ENCODE measurements at regions not wholly inside any gene's neighbourhood (a gene's known extent, or its start where the extent isn't known, plus 50 kb on each side); places are given as distances from the start of the nearest gene placed in this dataset.
A peak's percentile ranks its signal among the peaks of the same experiment; 100 is the strongest.

DNA sequence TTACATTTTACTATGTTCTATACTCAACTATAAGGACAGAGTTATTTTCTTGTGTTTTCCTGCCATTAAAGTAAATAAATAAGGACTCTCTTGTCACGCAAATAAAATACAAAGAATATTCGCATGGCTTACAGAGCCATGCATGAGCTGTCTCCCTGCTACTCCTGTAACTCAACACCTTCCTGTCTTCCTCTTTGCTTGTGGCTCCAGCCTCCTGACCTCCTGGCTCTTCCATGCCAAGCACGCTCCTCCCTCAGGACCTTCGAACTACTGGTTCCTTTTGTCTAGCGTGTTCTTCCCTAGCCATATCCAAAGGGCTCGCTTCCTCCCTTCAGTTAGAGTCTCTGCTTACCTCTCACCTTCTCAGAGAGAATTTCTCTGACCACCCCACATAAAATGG is 124.3 kb upstream of the TMC3 start:
- Histone ChIP-seq H2AFZ (peak overlapping the region; percentile 12), H3K4me3 (no peak overlapping the region), H3K9me2 (ENCODE audit: insufficient read depth) (0 out of 2 replicates have a peak, but pooled peaks cover 6% of the 10 kb centered on the region), H3K36me3 (ENCODE audit: insufficient read depth) (no peaks in the 10 kb centered on the region), H3K4me1 (ENCODE audit: insufficient read depth) (no peaks in the 10 kb centered on the region), H3F3A (replicated peaks; ENCODE audit: low read depth) (no peaks in the 10 kb centered on the region), H3K4me2 (no peak overlapping the region; the same call in 1 of the 2 replicates), H4K20me1 (replicated peaks; ENCODE audit: insufficient read depth) (no peaks in the 10 kb centered on the region), H3K27ac (ENCODE audit: low read depth) (no peak overlapping the region), H3K27me3 (ENCODE audit: insufficient read depth) (no peaks in the 10 kb centered on the region), H3K79me2 (replicated peaks; ENCODE audit: insufficient read depth) (no peaks in the 10 kb centered on the region)
- H3K36me3 Mint-ChIP-seq (ENCODE audit: low read depth) = no peaks in the 10 kb centered on the region; the same call in 2 of the 3 replicates
- DNase-seq (ENCODE audit: low spot score) (no peak), ATAC-seq (no peak; the same call in 2 of the 3 replicates)
- no peak overlapping the region for H3K4me3 Mint-ChIP-seq
- H3K27ac Mint-ChIP-seq = no peak overlapping the region; the same call in 1 of the 2 replicates
- no peak for TF ChIP-seq NANOG (IDR thresholded peaks at IDR 0.05; ENCODE audit: borderline replicate concordance)
- no peak for TF ChIP-seq STAT1 (IDR thresholded peaks at IDR 0.05; ENCODE audit: unreplicated experiment)
- TF ChIP-seq CREB1 (CRISPR knock-in tag; IDR thresholded peaks at IDR 0.05; ENCODE audit: low read depth) = no peak
- TF ChIP-seq, protein P1, sequence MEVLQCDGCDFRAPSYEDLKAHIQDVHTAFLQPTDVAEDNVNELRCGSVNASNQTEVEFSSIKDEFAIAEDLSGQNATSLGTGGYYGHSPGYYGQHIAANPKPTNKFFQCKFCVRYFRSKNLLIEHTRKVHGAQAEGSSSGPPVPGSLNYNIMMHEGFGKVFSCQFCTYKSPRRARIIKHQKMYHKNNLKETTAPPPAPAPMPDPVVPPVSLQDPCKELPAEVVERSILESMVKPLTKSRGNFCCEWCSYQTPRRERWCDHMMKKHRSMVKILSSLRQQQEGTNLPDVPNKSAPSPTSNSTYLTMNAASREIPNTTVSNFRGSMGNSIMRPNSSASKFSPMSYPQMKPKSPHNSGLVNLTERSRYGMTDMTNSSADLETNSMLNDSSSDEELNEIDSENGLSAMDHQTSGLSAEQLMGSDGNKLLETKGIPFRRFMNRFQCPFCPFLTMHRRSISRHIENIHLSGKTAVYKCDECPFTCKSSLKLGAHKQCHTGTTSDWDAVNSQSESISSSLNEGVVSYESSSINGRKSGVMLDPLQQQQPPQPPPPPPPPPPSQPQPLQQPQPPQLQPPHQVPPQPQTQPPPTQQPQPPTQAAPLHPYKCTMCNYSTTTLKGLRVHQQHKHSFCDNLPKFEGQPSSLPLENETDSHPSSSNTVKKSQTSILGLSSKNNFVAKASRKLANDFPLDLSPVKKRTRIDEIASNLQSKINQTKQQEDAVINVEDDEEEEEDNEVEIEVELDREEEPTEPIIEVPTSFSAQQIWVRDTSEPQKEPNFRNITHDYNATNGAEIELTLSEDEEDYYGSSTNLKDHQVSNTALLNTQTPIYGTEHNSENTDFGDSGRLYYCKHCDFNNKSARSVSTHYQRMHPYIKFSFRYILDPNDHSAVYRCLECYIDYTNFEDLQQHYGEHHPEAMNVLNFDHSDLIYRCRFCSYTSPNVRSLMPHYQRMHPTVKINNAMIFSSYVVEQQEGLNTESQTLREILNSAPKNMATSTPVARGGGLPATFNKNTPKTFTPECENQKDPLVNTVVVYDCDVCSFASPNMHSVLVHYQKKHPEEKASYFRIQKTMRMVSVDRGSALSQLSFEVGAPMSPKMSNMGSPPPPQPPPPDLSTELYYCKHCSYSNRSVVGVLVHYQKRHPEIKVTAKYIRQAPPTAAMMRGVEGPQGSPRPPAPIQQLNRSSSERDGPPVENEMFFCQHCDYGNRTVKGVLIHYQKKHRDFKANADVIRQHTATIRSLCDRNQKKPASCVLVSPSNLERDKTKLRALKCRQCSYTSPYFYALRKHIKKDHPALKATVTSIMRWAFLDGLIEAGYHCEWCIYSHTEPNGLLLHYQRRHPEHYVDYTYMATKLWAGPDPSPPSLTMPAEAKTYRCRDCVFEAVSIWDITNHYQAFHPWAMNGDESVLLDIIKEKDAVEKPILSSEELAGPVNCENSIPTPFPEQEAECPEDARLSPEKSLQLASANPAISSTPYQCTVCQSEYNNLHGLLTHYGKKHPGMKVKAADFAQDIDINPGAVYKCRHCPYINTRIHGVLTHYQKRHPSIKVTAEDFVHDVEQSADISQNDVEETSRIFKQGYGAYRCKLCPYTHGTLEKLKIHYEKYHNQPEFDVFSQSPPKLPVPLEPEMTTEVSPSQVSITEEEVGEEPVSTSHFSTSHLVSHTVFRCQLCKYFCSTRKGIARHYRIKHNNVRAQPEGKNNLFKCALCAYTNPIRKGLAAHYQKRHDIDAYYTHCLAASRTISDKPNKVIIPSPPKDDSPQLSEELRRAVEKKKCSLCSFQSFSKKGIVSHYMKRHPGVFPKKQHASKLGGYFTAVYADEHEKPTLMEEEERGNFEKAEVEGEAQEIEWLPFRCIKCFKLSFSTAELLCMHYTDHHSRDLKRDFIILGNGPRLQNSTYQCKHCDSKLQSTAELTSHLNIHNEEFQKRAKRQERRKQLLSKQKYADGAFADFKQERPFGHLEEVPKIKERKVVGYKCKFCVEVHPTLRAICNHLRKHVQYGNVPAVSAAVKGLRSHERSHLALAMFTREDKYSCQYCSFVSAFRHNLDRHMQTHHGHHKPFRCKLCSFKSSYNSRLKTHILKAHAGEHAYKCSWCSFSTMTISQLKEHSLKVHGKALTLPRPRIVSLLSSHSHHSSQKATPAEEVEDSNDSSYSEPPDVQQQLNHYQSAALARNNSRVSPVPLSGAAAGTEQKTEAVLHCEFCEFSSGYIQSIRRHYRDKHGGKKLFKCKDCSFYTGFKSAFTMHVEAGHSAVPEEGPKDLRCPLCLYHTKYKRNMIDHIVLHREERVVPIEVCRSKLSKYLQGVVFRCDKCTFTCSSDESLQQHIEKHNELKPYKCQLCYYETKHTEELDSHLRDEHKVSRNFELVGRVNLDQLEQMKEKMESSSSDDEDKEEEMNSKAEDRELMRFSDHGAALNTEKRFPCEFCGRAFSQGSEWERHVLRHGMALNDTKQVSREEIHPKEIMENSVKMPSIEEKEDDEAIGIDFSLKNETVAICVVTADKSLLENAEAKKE (CRISPR knock-in tag; IDR thresholded peaks at IDR 0.05) = no peak
- TF ChIP-seq EZH2 (IDR thresholded peaks at IDR 0.05; ENCODE audit: low read depth, unreplicated experiment) = no peak
- no peaks in the 10 kb centered on the region for H3K27me3 Mint-ChIP-seq (ENCODE audit: insufficient read depth, low read depth, poor library complexity)
- peaks cover 8% of the 10 kb centered on the region for H3K4me1 Mint-ChIP-seq
- no peaks in the 10 kb centered on the region; the same call in 2 of the 3 replicates for H3K9me3 Mint-ChIP-seq

DNA sequence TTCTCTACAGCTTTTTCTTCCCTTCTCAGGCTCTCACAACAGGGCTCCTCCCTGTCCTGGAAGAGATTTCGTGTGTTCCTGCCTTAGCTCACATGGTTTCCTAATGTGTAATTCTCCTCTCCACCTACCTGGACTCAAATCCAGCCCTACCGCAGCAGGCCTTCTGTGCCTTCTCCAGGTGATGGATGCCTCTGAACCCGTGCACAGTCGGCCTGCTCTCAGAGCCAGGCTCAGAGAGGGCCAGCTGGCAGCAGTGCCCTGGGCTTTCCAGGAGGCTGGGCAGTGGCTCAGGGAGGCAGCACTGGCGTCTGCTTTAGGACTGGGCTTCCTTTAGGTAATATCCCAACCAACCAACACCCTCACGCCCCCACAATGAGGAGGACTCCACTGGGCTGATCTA is 123.2 kb upstream of the TMC3 start:
- no peak overlapping the region for H3K27ac ChIP-seq (ENCODE audit: low read depth)
- H3F3A ChIP-seq (replicated peaks; ENCODE audit: low read depth) = no peaks in the 10 kb centered on the region
- H3K9me2 ChIP-seq (ENCODE audit: insufficient read depth) = 0 out of 2 replicates have a peak, but pooled peaks cover 6% of the 10 kb centered on the region
- H3K4me3 ChIP-seq = no peak overlapping the region
- H3K4me2 ChIP-seq = no peak overlapping the region
- H3K79me2 ChIP-seq (replicated peaks; ENCODE audit: insufficient read depth) = no peaks in the 10 kb centered on the region
- Mint-ChIP-seq H3K4me1 (peaks cover 8% of the 10 kb centered on the region), H3K9me3 (no peaks in the 10 kb centered on the region; the same call in 2 of the 3 replicates), H3K27ac (no peak overlapping the region), H3K4me3 (no peak overlapping the region), H3K36me3 (ENCODE audit: low read depth) (no peaks in the 10 kb centered on the region; the same call in 2 of the 3 replicates), H3K27me3 (ENCODE audit: insufficient read depth, low read depth, poor library complexity) (no peaks in the 10 kb centered on the region)
- no peak for ATAC-seq
- no peak overlapping the region for H2AFZ ChIP-seq
- no peaks in the 10 kb centered on the region for H4K20me1 ChIP-seq (replicated peaks; ENCODE audit: insufficient read depth)
- DNase-seq (ENCODE audit: low spot score) = no peak
- no peaks in the 10 kb centered on the region for H3K4me1 ChIP-seq (ENCODE audit: insufficient read depth)
- no peaks in the 10 kb centered on the region for H3K36me3 ChIP-seq (ENCODE audit: insufficient read depth)
- no peaks in the 10 kb centered on the region for H3K27me3 ChIP-seq (ENCODE audit: insufficient read depth)
- TF ChIP-seq ZNF114 (CRISPR knock-in tag; IDR thresholded peaks at IDR 0.05) (no peak), JUNB (IDR thresholded peaks at IDR 0.05; ENCODE audit: unreplicated experiment) (no peak), EZH2phosphoT487 (IDR thresholded peaks at IDR 0.05; ENCODE audit: unreplicated experiment) (no peak)

Data from GM23338 (cell line).